ENCODE measurements at regions not wholly inside any gene's neighbourhood (a gene's known extent, or its start where the extent isn't known, plus 50 kb on each side); places are given as distances from the start of the nearest gene placed in this dataset.

GRCh38 chr18:43757273-43757672 is 480.0 kb upstream of the SYT4 start:
- intact Hi-C loops (cut with micrococcal nuclease) = no loop called here
- Mint-ChIP-seq H3K4me1 (no peaks in the 10 kb centered on the region), H3K4me3 (no peak overlapping the region), H3K27me3 (no peaks in the 10 kb centered on the region), H3K27ac (no peak overlapping the region), H3K9me3 (ENCODE audit: insufficient read depth) (no peaks in the 10 kb centered on the region)
- Histone ChIP-seq H3K9ac (ENCODE audit: low read length) (no peak overlapping the region), H3K4me1 (ENCODE audit: control insufficient read depth in 2 of 2, insufficient read depth in 2 of 2, low read length in 2 of 2) (no peaks in the 10 kb centered on the region), H3K36me3 (replicated peaks in 1 of 2; ENCODE audit: control extremely low read depth in 1 of 2, control insufficient read depth in 1 of 2, extremely low read depth in 1 of 2, insufficient read depth in 2 of 2, low read length in 1 of 2) (no peaks in the 10 kb centered on the region), H3K79me2 (ENCODE audit: control insufficient read depth, insufficient read depth, low read length) (no peaks in the 10 kb centered on the region), H2AFZ (ENCODE audit: insufficient read depth, low read depth, low read length, poor library complexity, severe bottlenecking) (no peak overlapping the region), H4K20me1 (ENCODE audit: control insufficient read depth, insufficient read depth, low read length, poor library complexity, severe bottlenecking) (no peaks in the 10 kb centered on the region), H3K4me3 (ENCODE audit: control extremely low read depth in 1 of 5, extremely low read depth in 1 of 5, insufficient read depth in 1 of 5, low read depth in 2 of 5, low read length in 4 of 5) (no peak overlapping the region), H3K9me3 (ENCODE audit: control extremely low read depth in 1 of 3, control insufficient read depth in 2 of 3, insufficient read depth in 1 of 3, low read length in 2 of 3) (no peaks in the 10 kb centered on the region), H3K27ac (ENCODE audit: low read length in 2 of 2) (no peak overlapping the region), H3K4me2 (replicated peaks; ENCODE audit: low read depth, low read length, poor library complexity, severe bottlenecking) (no peak overlapping the region), H3K27me3 (replicated peaks in 1 of 4; ENCODE audit: control extremely low read depth in 1 of 4, control insufficient read depth in 3 of 4, insufficient read depth in 4 of 4, low read length in 3 of 4) (no peaks in the 10 kb centered on the region)
- no CpG with 5 or more reads among the region's 1 CpG for WGBS (ENCODE audit: insufficient coverage)
- ChIA-PET POLR2A (no interaction called here), CTCF (no interaction called here)
- no peak for TF ChIP-seq EZH2 (IDR thresholded peaks at IDR 0.05; ENCODE audit: borderline replicate concordance, insufficient read depth, low read depth, low read length, poor library complexity, severe bottlenecking)
- TF ChIP-seq CTCF (IDR thresholded peaks at IDR 0.05) = no peak
- DNase-seq (no peak), ATAC-seq (ENCODE audit: low read depth) (no peak)

GRCh38 chr18:43758734-43759133 is 481.4 kb upstream of the SYT4 start:
- Histone ChIP-seq H3K27ac (ENCODE audit: low read length in 2 of 2) (no peak overlapping the region), H3K9ac (ENCODE audit: low read length) (no peak overlapping the region), H3K79me2 (ENCODE audit: control insufficient read depth, insufficient read depth, low read length) (no peaks in the 10 kb centered on the region), H3K4me2 (replicated peaks; ENCODE audit: low read depth, low read length, poor library complexity, severe bottlenecking) (no peak overlapping the region), H3K9me3 (ENCODE audit: control extremely low read depth in 1 of 3, control insufficient read depth in 2 of 3, insufficient read depth in 1 of 3, low read length in 2 of 3) (no peaks in the 10 kb centered on the region), H3K27me3 (replicated peaks in 1 of 4; ENCODE audit: control extremely low read depth in 1 of 4, control insufficient read depth in 3 of 4, insufficient read depth in 4 of 4, low read length in 3 of 4) (no peaks in the 10 kb centered on the region), H2AFZ (ENCODE audit: insufficient read depth, low read depth, low read length, poor library complexity, severe bottlenecking) (no peak overlapping the region), H3K36me3 (replicated peaks in 1 of 2; ENCODE audit: control extremely low read depth in 1 of 2, control insufficient read depth in 1 of 2, extremely low read depth in 1 of 2, insufficient read depth in 2 of 2, low read length in 1 of 2) (no peaks in the 10 kb centered on the region), H3K4me3 (ENCODE audit: control extremely low read depth in 1 of 5, extremely low read depth in 1 of 5, insufficient read depth in 1 of 5, low read depth in 2 of 5, low read length in 4 of 5) (no peak overlapping the region), H3K4me1 (ENCODE audit: control insufficient read depth in 2 of 2, insufficient read depth in 2 of 2, low read length in 2 of 2) (no peaks in the 10 kb centered on the region), H4K20me1 (ENCODE audit: control insufficient read depth, insufficient read depth, low read length, poor library complexity, severe bottlenecking) (no peaks in the 10 kb centered on the region)
- ATAC-seq (ENCODE audit: low read depth) = no peak
- POLR2A ChIA-PET = no interaction called here
- intact Hi-C loops (cut with micrococcal nuclease) = no loop called here
- no peak for DNase-seq
- no peak overlapping the region for H3K27ac Mint-ChIP-seq
- H3K27me3 Mint-ChIP-seq = no peaks in the 10 kb centered on the region
- H3K9me3 Mint-ChIP-seq (ENCODE audit: insufficient read depth) = no peaks in the 10 kb centered on the region
- TF ChIP-seq EZH2 (IDR thresholded peaks at IDR 0.05; ENCODE audit: borderline replicate concordance, insufficient read depth, low read depth, low read length, poor library complexity, severe bottlenecking) = no peak
- no peak for TF ChIP-seq CTCF (IDR thresholded peaks at IDR 0.05)
- H3K4me1 Mint-ChIP-seq = no peaks in the 10 kb centered on the region
- no peak overlapping the region for H3K4me3 Mint-ChIP-seq
- CTCF ChIA-PET = no interaction called here

Measured in B cell (primary cell).